Left ventricle myocardium superior (tissue), 1 donor: ENCODE measurements at regions not wholly inside any gene's neighbourhood (a gene's known extent, or its start where the extent isn't known, plus 50 kb on each side); places are given as distances from the start of the nearest gene placed in this dataset.

Source experiments
- ATAC-seq: fragments of 200-7000 bp; cut with Tn5 transposase; one replicate; pipeline ENCODE4 v1.9.1; 2020; ENCODE audit warnings: mild to moderate bottlenecking, moderate library complexity
- DNase-seq: peaks from one replicate; pipeline ENCODE4 v3.0.0-alpha.2; 2020
- intact Hi-C: fragments of 100-400 bp; cut with micrococcal nuclease; formaldehyde crosslinking; loops from one replicate; pipeline ENCODE4 v1.11.0; 2022
- donor health status: DM: no; HTN: yes; CAD: no; lungs with severe emphysema.

DNA sequence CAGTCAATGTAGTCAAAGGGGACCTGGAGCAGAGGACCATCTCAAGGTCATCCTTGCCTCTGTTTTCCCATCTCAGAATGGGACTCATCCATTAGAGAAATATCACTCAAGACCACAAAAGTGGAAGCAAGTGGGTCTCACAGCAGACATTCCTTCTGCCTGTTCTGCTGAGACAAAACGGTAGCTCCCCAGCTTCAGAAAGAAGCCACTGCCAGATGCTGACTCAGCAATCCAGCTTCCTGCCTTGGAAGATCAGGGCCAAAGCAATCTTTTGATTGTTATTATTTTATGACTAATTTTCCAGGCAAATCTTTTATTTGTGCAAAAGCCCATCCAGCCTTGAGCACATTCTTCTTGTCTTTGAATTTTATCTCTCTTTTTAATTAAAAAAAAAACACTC is 86.8 kb downstream of the CCT6B start:
- no peak for ATAC-seq
- intact Hi-C loops = no loop called here
- DNase-seq = no peak

DNA sequence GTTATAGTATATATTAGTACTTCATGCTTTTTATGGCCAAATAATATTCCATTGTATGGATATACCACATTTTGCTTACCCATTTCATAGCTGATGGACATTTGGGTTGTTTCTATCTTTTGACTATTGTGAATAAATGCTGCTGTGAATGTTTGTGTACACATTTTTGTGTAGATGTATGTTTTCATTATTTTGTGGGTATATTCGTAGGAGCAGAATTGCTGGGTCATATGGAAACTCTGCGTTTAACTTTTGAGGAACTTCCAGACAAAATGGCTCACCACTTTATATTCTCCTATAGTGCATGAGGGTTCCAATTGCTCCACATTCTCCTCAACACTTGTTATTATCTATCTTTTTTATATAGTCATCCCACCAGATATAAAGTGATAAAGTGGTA is 88.6 kb downstream of the CCT6B start:
- ATAC-seq = no peak
- DNase-seq = no peak
- intact Hi-C loops = no loop called here

- DNase-seq (no peak), ATAC-seq (no peak)
- intact Hi-C loops = no loop called here
These were observed 91.6 kb downstream of the CCT6B start for GRCh38 chr17:34869641-34870040.

GRCh38 chr17:34865716-34866115 is 95.5 kb downstream of the CCT6B start:
- DNase-seq = no peak
- intact Hi-C loops = no loop called here
- ATAC-seq = no peak

DNA sequence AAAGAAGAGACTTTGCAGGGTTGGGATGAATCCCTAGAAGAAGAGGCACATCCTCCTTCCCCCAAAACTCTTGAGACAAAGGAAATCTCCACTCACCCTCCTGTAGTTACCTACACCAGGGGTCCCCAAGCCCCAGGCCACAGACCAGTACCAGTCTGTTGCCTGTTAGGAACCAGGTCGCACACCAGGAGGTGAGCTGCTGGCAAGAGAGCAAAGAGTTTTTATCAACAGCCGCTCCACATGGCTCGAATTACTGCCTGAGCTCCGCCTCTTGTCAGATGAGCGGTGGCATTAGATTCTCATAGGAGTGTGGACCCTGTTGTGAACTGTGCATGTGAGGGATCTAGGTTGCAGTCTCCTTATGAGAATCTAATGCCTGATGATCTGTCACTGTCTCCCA is 98.9 kb downstream of the CCT6B start:
- ATAC-seq (no peak), DNase-seq (no peak)
- intact Hi-C loops = no loop called here

DNA sequence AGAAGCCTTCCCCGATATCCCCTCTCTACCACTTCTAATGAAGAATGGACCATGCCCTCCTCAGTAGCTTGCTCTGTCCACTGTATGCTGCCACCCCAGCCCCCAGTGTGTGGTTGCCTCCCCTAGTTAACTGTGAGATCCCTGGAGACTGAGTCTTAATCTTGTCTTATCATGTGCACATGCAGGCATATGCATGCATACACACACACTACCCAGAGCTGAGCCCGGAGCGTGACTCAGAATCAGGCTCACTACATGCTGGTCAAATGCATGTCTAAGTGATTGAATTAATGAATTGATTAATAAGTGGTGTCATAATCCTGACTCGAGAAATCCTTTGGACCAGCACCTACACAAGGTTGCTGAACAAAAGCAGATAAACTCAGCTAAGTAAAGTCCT is 99.4 kb downstream of the CCT6B start:
- ATAC-seq (no peak), DNase-seq (no peak)
- intact Hi-C loops = no loop called here

DNA sequence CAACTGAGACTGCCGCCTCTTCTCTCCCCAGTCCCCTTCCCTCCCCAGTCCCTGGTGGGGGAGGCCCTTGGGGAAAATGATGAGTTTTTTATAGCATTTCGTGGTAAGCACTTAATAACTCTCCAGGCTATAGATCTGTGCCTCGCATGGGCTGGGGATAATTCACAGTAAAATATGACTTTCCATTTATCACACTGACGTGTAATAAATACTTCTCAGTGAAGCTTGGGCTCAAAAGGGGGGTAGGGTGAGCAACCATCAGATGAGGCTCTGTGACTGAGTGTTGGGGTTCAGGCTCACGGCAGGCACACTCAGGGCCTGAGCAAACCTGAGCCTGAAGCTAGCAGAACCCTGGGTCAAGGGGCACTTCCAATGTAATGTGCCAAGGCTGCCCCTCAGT is 101.6 kb downstream of the CCT6B start:
- intact Hi-C loops = no loop called here
- DNase-seq (no peak), ATAC-seq (no peak)

DNA sequence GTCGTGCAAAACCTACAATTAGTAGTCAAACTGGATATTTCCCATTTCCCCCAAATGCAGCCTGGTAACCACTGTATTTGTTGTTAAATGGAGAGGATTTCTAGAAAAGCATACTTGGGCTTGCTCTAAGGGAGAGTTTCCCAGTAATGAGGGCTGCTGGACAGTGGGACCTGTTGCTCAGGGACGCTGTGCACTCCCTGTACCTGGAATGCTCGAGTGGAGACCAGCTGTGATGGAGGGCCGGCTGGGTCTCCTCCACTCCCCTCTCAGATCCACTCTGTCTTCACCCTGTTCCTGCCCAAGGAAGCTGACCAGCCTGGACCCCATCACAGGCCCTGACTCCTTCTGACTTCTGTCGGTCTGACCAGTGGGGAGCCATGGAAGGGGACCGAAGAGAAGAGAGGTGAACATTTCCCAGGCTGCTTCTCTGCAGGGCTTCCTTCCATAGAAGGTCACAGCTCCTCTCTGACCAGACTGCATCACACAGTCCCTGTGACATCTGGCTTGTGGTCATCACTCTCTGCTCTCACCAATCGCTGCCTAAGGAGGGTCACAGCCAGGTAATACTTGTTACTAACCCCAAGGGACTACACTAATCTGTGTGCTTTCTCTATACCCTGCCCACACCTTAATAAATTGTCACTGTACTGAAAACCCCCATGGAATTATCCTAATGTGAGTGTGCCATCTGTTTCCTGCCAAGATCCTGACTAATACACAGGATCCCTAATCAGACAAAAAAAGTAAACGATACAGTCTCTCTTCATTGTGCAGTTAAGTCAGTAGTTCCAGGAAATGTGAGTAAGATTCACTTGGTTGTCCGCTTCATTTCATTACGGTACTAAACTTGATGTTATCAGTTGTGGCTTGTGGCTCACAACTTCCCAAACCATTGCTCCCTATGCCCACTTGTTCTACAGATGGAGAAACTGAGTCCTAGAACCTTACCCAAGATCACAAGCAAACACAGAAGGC is 102.4 kb downstream of the CCT6B start:
- DNase-seq = no peak
- intact Hi-C loops = no loop called here
- ATAC-seq = no peak

GRCh38 chr17:34853924-34854323 is 107.3 kb downstream of the CCT6B start:
- ATAC-seq (peak; percentile 71), DNase-seq (no peak)
- intact Hi-C loops = no loop called here

GRCh38 chr17:34852614-34853013 is 108.6 kb downstream of the CCT6B start:
- DNase-seq (no peak), ATAC-seq (no peak)
- intact Hi-C loops = no loop called here

GRCh38 chr17:34851961-34852540 is 109.2 kb downstream of the CCT6B start:
- intact Hi-C loops = no loop called here
- no peak for DNase-seq
- ATAC-seq = no peak

DNA sequence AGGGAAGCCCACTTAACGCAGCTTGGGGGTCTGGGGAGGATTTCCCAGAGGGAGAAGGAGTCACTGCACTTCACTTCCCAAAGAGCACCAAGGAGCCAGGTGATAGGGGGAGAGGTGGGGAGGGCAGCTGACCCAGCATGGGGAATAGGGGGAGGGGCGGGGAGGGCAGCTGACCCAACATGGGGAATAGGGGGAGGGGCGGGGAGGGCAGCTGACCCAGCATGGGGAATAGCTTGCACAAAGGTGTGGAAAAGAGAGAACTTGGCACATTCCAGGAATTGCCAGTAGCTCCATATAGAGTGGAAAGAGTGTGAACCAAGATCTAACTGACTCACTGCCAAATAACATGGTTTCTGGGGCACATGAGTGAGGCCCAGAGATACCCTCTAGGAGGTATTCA is 110.3 kb downstream of the CCT6B start:
- intact Hi-C loops = no loop called here
- ATAC-seq (no peak), DNase-seq (no peak)

DNA sequence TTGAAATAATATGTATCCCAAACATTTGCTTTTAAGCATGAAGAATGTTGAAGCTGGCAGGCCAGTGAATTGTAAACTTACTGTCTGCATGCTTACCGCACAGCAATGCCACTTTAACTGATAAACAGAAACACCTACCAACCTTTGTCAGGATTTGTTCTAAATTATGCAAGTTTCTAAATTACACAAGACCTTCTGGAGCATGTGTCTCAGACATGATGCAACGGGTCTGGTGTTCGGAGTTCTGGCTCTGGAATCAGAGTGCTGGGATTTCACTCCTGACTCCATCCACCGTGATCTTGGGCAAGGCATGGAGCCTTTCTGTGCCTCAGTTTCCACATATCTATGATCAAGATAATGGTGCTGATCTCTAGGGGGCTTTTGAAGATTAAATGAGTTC is 111.2 kb downstream of the CCT6B start:
- ATAC-seq (no peak), DNase-seq (no peak)
- intact Hi-C loops = no loop called here

GRCh38 chr17:34847938-34848337 is 113.3 kb downstream of the CCT6B start:
- intact Hi-C loops = no loop called here
- DNase-seq = no peak
- ATAC-seq = no peak

DNA sequence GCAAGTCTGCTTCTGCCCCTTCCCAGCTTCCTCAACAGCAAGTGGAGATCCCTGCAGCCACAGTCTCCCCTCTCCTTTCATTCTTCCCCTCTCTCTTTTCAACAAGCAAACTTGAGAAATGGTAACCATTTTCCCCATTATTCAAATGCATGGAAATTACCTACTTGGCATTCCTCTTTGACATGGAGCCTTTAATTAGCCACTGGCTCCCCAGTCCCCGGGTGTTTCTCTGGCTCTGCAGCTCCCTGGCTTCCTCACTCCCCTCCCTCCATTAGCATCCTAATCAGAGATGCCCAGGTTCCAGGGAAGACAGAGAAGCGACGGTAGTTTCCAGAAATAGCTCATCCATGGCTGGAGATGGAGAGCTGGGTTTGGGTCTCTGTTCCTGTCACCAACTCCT is 116.0 kb downstream of the CCT6B start:
- no peak for ATAC-seq
- intact Hi-C loops = no loop called here

DNA sequence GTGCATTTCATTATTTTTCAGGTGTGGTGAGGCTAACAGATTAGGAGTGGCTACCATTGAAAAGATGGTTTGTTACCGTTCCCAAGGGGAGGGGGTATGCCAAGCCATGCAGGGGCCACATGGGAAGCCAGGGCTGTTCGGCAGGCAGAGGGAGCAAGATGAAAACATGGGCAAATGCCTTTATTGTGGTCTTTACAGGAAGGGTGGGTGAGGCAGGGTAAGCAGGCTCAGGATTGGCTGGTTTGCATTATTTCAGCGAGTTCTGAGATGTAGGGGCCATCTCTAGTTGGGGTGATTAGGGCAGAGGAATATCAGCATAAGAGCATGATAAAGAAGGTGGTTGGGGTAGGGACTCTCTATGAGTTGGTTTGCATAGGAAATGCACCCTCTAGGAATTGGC is 117.6 kb downstream of the CCT6B start:
- intact Hi-C loops = no loop called here
- ATAC-seq (no peak), DNase-seq (no peak)

More for the DNA sequence above, 116.0 kb downstream of the CCT6B start:
- DNase-seq = no peak

- ATAC-seq (no peak), DNase-seq (no peak)
- intact Hi-C loops = no loop called here
These were observed 119.0 kb downstream of the CCT6B start for GRCh38 chr17:34842235-34842634.

- intact Hi-C loops = no loop called here
These were observed 119.8 kb downstream of the CCT6B start for GRCh38 chr17:34841467-34841866.

GRCh38 chr17:34840750-34841149 is 120.5 kb downstream of the CCT6B start:
- intact Hi-C loops = no loop called here
- DNase-seq (no peak), ATAC-seq (no peak)

More at GRCh38 chr17:34841467-34841866, 119.8 kb downstream of the CCT6B start:
- ATAC-seq (no peak), DNase-seq (no peak)

DNA sequence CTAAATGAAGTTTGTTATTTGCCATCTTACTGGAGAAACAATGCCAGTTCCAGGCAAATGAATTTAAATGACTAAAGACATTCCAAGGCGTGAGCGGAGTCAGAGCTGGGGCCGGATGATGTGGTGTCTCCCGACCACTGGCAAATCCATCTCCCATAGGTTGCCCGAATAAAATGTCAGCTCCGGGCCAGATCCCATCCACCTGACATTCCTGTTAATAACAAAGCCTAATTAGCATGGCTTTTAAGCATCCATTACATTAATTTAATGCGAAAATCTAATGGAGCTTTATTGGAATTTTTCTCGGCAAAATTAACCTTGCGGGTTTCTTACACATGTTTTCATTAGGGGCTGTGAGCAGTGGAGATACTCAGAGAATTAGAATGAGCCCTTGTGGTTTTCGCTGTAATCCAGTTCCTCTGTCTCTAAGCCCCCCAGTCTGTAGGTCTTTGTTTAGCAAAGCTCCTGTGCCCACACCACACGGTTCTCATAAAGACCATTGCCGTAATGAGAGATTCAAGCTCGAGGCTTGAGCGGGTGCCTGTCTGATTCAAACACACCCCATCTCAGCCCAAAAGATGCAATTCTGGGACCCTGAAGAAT is 123.3 kb downstream of the CCT6B start:
- intact Hi-C loops = no loop called here
- no peak for ATAC-seq

More for the DNA sequence above, 123.3 kb downstream of the CCT6B start:
- DNase-seq = no peak
